PFSK-1 (cell line): ENCODE measurements at regions not wholly inside any gene's neighbourhood (a gene's known extent, or its start where the extent isn't known, plus 50 kb on each side); places are given as distances from the start of the nearest gene placed in this dataset.

Experiments
- FOXP2 ChIP-seq: optimal IDR thresholded peaks from 2 replicates; pipeline ENCODE3; 2011; ENCODE audit warnings: borderline replicate concordance, control low read depth, inconsistent platforms; ENCODE audit not compliant: insufficient read depth; ENCODE audit errors: extremely low read length, extremely low read depth
- POLR2AphosphoS5 ChIP-seq: IDR thresholded peaks from 2 replicates; pipeline ENCODE4 v1.6.1; 2012; ENCODE audit warnings: low read depth, mild to moderate bottlenecking, control low read depth, low read length, moderate library complexity
- SIN3A ChIP-seq: IDR thresholded peaks from 2 replicates; pipeline ENCODE4 v1.6.1; 2012; ENCODE audit warnings: mild to moderate bottlenecking, low read length, moderate library complexity, borderline replicate concordance; ENCODE audit not compliant: insufficient read depth
- TAF1 ChIP-seq: IDR thresholded peaks from 2 replicates; pipeline ENCODE4 v1.6.1; 2012; ENCODE audit warnings: low read length, control low read depth, borderline replicate concordance; ENCODE audit not compliant: insufficient read depth
- TF ChIP-seq, protein P1 (sequence below), 2 experiments: IDR thresholded peaks; 2 replicates each; pipeline versions ENCODE4 v1.6.1 to v1.8.0; 2011 to 2012; ENCODE audit warnings: low read depth in 2 of 2, low read length in 2 of 2, control low read depth in 1 of 2, inconsistent platforms in 1 of 2, mild to moderate bottlenecking in 1 of 2, moderate library complexity in 1 of 2; ENCODE audit not compliant: insufficient read depth in 1 of 2

DNA sequence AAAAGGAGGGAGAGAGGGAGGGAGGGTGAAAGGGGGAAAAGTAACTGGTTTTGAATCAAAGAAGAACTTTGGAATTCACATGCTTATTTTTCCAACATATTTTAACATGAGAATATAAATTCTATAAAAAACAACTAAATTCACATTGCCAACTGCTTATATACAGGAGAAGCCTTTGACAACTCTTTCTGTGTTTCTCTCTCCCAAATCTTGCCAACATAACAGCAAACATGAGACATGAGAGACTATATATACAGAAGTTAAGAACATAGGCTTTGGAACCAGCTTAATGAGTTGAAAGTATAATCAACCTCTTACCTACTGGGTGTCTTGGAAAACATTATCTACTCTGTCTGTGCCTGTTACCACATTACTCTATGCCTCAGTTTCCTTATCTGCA is 493.3 kb downstream of the RFC3 start:
- TF ChIP-seq POLR2AphosphoS5: no peak
- no peak for TF ChIP-seq TAF1
- TF ChIP-seq, protein P1, sequence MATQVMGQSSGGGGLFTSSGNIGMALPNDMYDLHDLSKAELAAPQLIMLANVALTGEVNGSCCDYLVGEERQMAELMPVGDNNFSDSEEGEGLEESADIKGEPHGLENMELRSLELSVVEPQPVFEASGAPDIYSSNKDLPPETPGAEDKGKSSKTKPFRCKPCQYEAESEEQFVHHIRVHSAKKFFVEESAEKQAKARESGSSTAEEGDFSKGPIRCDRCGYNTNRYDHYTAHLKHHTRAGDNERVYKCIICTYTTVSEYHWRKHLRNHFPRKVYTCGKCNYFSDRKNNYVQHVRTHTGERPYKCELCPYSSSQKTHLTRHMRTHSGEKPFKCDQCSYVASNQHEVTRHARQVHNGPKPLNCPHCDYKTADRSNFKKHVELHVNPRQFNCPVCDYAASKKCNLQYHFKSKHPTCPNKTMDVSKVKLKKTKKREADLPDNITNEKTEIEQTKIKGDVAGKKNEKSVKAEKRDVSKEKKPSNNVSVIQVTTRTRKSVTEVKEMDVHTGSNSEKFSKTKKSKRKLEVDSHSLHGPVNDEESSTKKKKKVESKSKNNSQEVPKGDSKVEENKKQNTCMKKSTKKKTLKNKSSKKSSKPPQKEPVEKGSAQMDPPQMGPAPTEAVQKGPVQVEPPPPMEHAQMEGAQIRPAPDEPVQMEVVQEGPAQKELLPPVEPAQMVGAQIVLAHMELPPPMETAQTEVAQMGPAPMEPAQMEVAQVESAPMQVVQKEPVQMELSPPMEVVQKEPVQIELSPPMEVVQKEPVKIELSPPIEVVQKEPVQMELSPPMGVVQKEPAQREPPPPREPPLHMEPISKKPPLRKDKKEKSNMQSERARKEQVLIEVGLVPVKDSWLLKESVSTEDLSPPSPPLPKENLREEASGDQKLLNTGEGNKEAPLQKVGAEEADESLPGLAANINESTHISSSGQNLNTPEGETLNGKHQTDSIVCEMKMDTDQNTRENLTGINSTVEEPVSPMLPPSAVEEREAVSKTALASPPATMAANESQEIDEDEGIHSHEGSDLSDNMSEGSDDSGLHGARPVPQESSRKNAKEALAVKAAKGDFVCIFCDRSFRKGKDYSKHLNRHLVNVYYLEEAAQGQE (IDR thresholded peaks at IDR 0.05; ENCODE audit: insufficient read depth in 1 of 2, low read depth in 2 of 2, low read length in 2 of 2): no peak
- no peak for TF ChIP-seq SIN3A
- TF ChIP-seq FOXP2: no peak

DNA sequence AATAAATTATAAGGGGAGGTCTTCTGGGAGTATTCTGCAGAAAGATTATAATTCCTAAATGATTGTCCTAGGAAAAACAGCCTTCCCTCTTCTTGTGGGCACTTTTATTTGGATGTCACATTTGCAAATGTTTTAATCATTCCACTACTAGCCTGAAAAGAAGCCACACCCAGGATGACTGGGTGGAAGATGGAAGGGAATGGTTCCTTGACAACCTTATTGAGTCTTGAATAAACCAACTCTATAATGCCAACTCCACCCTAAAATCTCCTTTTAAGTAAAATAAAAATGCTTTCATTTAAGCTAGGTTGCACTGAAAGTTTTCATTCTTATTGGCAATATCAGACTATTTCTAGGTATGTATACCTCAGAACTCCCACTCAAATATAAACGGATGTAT is 494.6 kb downstream of the RFC3 start:
- TF ChIP-seq FOXP2: no peak
- no peak for TF ChIP-seq TAF1
- no peak for TF ChIP-seq SIN3A
- TF ChIP-seq, protein P1 (IDR thresholded peaks at IDR 0.05; ENCODE audit: insufficient read depth in 1 of 2, low read depth in 2 of 2, low read length in 2 of 2): no peak
- no peak for TF ChIP-seq POLR2AphosphoS5

GRCh38 chr13:34320084-34320483 is 502.1 kb downstream of the RFC3 start:
- TF ChIP-seq FOXP2 (no peak), POLR2AphosphoS5 (no peak), TAF1 (no peak), SIN3A (no peak)
- TF ChIP-seq, protein P1 (IDR thresholded peaks at IDR 0.05; ENCODE audit: insufficient read depth in 1 of 2, low read depth in 2 of 2, low read length in 2 of 2): no peak

DNA sequence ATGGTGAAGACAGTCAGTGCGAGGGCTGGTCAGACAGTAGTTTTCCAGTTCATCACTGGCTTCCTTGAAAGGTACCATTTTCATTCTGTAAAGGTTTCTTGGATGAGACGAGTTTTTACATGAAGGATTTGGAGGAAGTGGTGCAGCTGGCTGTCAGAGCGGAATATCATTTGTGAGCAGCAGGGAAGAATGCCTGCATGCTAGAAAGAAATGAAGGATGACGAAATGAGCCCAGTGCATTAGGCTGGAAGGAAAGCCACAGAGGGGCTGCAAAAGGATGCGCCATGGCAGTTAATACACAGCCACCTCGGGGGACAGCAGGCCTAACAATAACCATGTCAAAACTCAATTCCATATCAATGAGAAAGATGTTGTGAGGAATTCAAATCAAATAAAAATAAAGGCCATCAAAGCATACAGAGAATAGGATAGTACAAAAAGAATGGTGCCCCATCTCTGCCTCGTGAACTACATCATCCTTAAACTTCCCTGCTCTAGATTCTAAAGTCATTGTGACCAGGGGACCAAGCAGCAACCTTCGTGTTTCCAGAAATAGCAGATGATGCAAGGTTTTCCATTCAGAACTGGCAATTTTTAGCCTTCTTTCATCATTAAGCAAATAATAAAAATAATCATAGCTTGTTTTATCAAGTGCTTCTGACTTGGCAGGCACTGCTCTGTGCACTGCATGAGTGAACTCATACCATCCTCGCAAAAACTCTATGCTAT is 504.2 kb downstream of the RFC3 start:
- TF ChIP-seq POLR2AphosphoS5 (no peak), SIN3A (no peak), TAF1 (no peak), FOXP2 (no peak)
- TF ChIP-seq, protein P1 (IDR thresholded peaks at IDR 0.05; ENCODE audit: insufficient read depth in 1 of 2, low read depth in 2 of 2, low read length in 2 of 2): no peak

- TF ChIP-seq, protein P1 (IDR thresholded peaks at IDR 0.05; ENCODE audit: insufficient read depth in 1 of 2, low read depth in 2 of 2, low read length in 2 of 2): no peak
- TF ChIP-seq FOXP2 (no peak), TAF1 (no peak), SIN3A (no peak), POLR2AphosphoS5 (no peak)
Observed at GRCh38 chr13:34322743-34323074, 504.8 kb downstream of the RFC3 start.
